WTC11 (cell line): ENCODE measurements at regions not wholly inside any gene's neighbourhood (a gene's known extent, or its start where the extent isn't known, plus 50 kb on each side); places are given as distances from the start of the nearest gene placed in this dataset.

Source experiments
- ATAC-seq: fragments of 200-7000 bp; cut with Tn5 transposase; 2 replicates; pipeline ENCODE4 v1.10.0; 2021; ENCODE audit warnings: mild to moderate bottlenecking, moderate library complexity
- CTCF ChIA-PET: fragments of 300-600 bp; sonication (Branson Sonifier 250); formaldehyde crosslinking; loops from one replicate; lab custom pipeline; 2021; ENCODE audit warnings: antibody characterized with exemption; lab: Charles Lee
- POLR2A ChIA-PET: fragments of 350-600 bp; sonication (Branson Sonifier 250); formaldehyde crosslinking; loops from one replicate; lab custom pipeline; 2021; ENCODE audit warnings: antibody characterized with exemption; lab: Charles Lee
- DNase-seq: peaks from one replicate; pipeline ENCODE4 v3.0.0; 2021; ENCODE audit warnings: low spot score
- H3K27ac Mint-ChIP-seq: 2 replicates; pipeline ENCODE4 v1.8.0; 2021; ENCODE audit warnings: mixed read lengths
- H3K27me3 Mint-ChIP-seq: 2 replicates; pipeline ENCODE4 v1.8.0; 2021; ENCODE audit warnings: low read depth, mild to moderate bottlenecking, moderate library complexity, mixed read lengths
- H3K36me3 Mint-ChIP-seq: 2 replicates; pipeline ENCODE4 v1.8.0; 2021; ENCODE audit warnings: mixed read lengths
- H3K4me1 Mint-ChIP-seq: 2 replicates; pipeline ENCODE4 v1.8.0; 2022; ENCODE audit warnings: mixed read lengths
- H3K4me3 Mint-ChIP-seq: 2 replicates; pipeline ENCODE4 v1.8.0; 2021; ENCODE audit warnings: mild to moderate bottlenecking, moderate library complexity, mixed read lengths
- H3K9me3 Mint-ChIP-seq: 2 replicates; pipeline ENCODE4 v1.8.0; 2021; ENCODE audit warnings: mixed read lengths
- ATF2 ChIP-seq: sonication (generic); formaldehyde crosslinking; IDR thresholded peaks from 2 replicates; pipeline ENCODE4 v1.8.1; 2022; ENCODE audit warnings: low read depth, missing genetic modification reagents, borderline replicate concordance
- ATF6 ChIP-seq: sonication (generic); formaldehyde crosslinking; IDR thresholded peaks from 2 replicates; pipeline ENCODE4 v1.8.1; 2023; ENCODE audit warnings: mild to moderate bottlenecking, missing genetic modification reagents
- CDX4 ChIP-seq: fragments of 250-450 bp; sonication (Bioruptor Pico); IDR thresholded peaks from 2 replicates; pipeline ENCODE4 v1.9.0; 2021; ENCODE audit warnings: moderate library complexity, mild to moderate bottlenecking, inconsistent platforms, borderline replicate concordance
- CREB1 ChIP-seq: sonication (generic); formaldehyde crosslinking; IDR thresholded peaks from 2 replicates; pipeline ENCODE4 v1.8.0; 2023; ENCODE audit warnings: mild to moderate bottlenecking, missing genetic modification reagents
- EMX1 ChIP-seq: fragments of 250-450 bp; sonication (Bioruptor Pico); IDR thresholded peaks from 2 replicates; pipeline ENCODE4 v1.8.0; 2021; ENCODE audit warnings: mild to moderate bottlenecking
- IRF2 ChIP-seq: sonication (generic); formaldehyde crosslinking; IDR thresholded peaks from 2 replicates; pipeline ENCODE4 v1.8.0; 2022; ENCODE audit warnings: low read depth, missing genetic modification reagents, borderline replicate concordance
- JUN ChIP-seq: sonication (generic); formaldehyde crosslinking; IDR thresholded peaks from 2 replicates; pipeline ENCODE4 v1.8.0; 2023; ENCODE audit warnings: mild to moderate bottlenecking, missing genetic modification reagents
- NR1H2 ChIP-seq: sonication (generic); formaldehyde crosslinking; IDR thresholded peaks from 2 replicates; pipeline ENCODE4 v1.9.0; 2021; ENCODE audit warnings: mild to moderate bottlenecking, moderate library complexity, missing genetic modification reagents
- RELA ChIP-seq: sonication (generic); formaldehyde crosslinking; IDR thresholded peaks from 2 replicates; pipeline ENCODE4 v1.8.1; 2022; ENCODE audit warnings: missing genetic modification reagents, mild to moderate bottlenecking, borderline replicate concordance
- RORB ChIP-seq: fragments of 250-450 bp; sonication (Bioruptor Pico); IDR thresholded peaks from 2 replicates; pipeline ENCODE4 v1.9.0; 2021; ENCODE audit warnings: mild to moderate bottlenecking
- ZBTB43 ChIP-seq: sonication (generic); formaldehyde crosslinking; IDR thresholded peaks from 2 replicates; pipeline ENCODE4 v1.8.1; 2023; ENCODE audit warnings: mild to moderate bottlenecking, missing genetic modification reagents
- ZNF138 ChIP-seq: sonication (generic); formaldehyde crosslinking; conservative IDR thresholded peaks from 2 replicates; pipeline ENCODE4 v1.8.1; 2022; ENCODE audit warnings: mild to moderate bottlenecking, moderate library complexity, missing genetic modification reagents
- ZNF232 ChIP-seq: sonication (generic); formaldehyde crosslinking; IDR thresholded peaks from 2 replicates; pipeline ENCODE4 v1.8.0; 2022; ENCODE audit warnings: mild to moderate bottlenecking, missing genetic modification reagents
- ZNF396 ChIP-seq: fragments of 250-450 bp; sonication (Bioruptor Pico); IDR thresholded peaks from 2 replicates; pipeline ENCODE4 v1.8.0; 2021; ENCODE audit warnings: mild to moderate bottlenecking, moderate library complexity, borderline replicate concordance
- ZNF423 ChIP-seq: fragments of 250-450 bp; sonication (Bioruptor Pico); IDR thresholded peaks from 2 replicates; pipeline ENCODE4 v2.1.2; 2022; ENCODE audit warnings: mild to moderate bottlenecking, moderate library complexity
- ZSCAN18 ChIP-seq: fragments of 250-450 bp; sonication (Bioruptor Pico); IDR thresholded peaks from 2 replicates; pipeline ENCODE4 v2.1.2; 2022; ENCODE audit warnings: mild to moderate bottlenecking, moderate library complexity
- TF ChIP-seq, protein P1 (sequence below): fragments of 250-450 bp; sonication (Bioruptor Pico); IDR thresholded peaks from 2 replicates; pipeline ENCODE4 v1.8.0; 2021; ENCODE audit warnings: mild to moderate bottlenecking
- TF ChIP-seq, protein P2 (sequence below): sonication (generic); formaldehyde crosslinking; conservative IDR thresholded peaks from 2 replicates; pipeline ENCODE4 v1.8.1; 2022; ENCODE audit warnings: mild to moderate bottlenecking, missing genetic modification reagents
- TF ChIP-seq, protein P3 (sequence below): sonication (generic); formaldehyde crosslinking; IDR thresholded peaks from 2 replicates; pipeline ENCODE4 v1.8.1; 2022; ENCODE audit warnings: low read depth, mild to moderate bottlenecking, moderate library complexity, missing genetic modification reagents, borderline replicate concordance

- ChIA-PET POLR2A (no interaction called here), CTCF (no interaction called here)
- Mint-ChIP-seq H3K27ac (no peak overlapping the region), H3K4me3 (no peak overlapping the region), H3K36me3 (no peaks in the 10 kb centered on the region), H3K4me1 (peaks cover 18% of the 10 kb centered on the region), H3K27me3 (no peaks in the 10 kb centered on the region), H3K9me3 (no peaks in the 10 kb centered on the region)
- TF ChIP-seq EMX1 (CRISPR knock-in tag) (no peak), JUN (CRISPR knock-in tag) (no peak), CDX4 (CRISPR knock-in tag) (no peak), ZNF232 (no peak), ZSCAN18 (CRISPR knock-in tag) (no peak), NR1H2 (CRISPR knock-in tag) (no peak), ATF2 (CRISPR knock-in tag) (no peak), RELA (no peak), CREB1 (CRISPR knock-in tag) (no peak), ZNF138 (CRISPR knock-in tag) (no peak), ZBTB43 (CRISPR knock-in tag) (no peak), ZNF396 (CRISPR knock-in tag) (no peak), ZNF423 (CRISPR knock-in tag) (no peak), IRF2 (CRISPR knock-in tag) (no peak), RORB (CRISPR knock-in tag) (no peak), ATF6 (CRISPR knock-in tag) (no peak)
- TF ChIP-seq, protein P1, sequence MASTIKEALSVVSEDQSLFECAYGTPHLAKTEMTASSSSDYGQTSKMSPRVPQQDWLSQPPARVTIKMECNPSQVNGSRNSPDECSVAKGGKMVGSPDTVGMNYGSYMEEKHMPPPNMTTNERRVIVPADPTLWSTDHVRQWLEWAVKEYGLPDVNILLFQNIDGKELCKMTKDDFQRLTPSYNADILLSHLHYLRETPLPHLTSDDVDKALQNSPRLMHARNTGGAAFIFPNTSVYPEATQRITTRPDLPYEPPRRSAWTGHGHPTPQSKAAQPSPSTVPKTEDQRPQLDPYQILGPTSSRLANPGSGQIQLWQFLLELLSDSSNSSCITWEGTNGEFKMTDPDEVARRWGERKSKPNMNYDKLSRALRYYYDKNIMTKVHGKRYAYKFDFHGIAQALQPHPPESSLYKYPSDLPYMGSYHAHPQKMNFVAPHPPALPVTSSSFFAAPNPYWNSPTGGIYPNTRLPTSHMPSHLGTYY (CRISPR knock-in tag): no peak
- TF ChIP-seq, protein P2, sequence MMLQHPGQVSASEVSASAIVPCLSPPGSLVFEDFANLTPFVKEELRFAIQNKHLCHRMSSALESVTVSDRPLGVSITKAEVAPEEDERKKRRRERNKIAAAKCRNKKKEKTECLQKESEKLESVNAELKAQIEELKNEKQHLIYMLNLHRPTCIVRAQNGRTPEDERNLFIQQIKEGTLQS (CRISPR knock-in tag): no peak
- TF ChIP-seq, protein P3, sequence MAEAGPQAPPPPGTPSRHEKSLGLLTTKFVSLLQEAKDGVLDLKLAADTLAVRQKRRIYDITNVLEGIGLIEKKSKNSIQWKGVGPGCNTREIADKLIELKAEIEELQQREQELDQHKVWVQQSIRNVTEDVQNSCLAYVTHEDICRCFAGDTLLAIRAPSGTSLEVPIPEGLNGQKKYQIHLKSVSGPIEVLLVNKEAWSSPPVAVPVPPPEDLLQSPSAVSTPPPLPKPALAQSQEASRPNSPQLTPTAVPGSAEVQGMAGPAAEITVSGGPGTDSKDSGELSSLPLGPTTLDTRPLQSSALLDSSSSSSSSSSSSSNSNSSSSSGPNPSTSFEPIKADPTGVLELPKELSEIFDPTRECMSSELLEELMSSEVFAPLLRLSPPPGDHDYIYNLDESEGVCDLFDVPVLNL: no peak
- DNase-seq (no peak), ATAC-seq (no peak)
Measured at GRCh38 chr3:41111011-41111410, 88.3 kb upstream of the CTNNB1 start.
